ENCODE measurements at regions not wholly inside any gene's neighbourhood (a gene's known extent, or its start where the extent isn't known, plus 50 kb on each side); places are given as distances from the start of the nearest gene placed in this dataset.

- Histone ChIP-seq H3K9me3 (no peaks in the 10 kb centered on the region), H3K27me3 (no peaks in the 10 kb centered on the region), H3K4me1 (peaks cover 0 to 24% (median 0%) of the 10 kb centered on the region in 3 donors), H3K36me3 (no peaks in the 10 kb centered on the region), H3K4me3 (no peak overlapping the region), H3K27ac (no peak overlapping the region)
- ATAC-seq: no peak
- WGBS, 2 donors (ENCODE audit: low coverage in 1 of 2): 56 to 93% methylated on average over 4 to 6 of the region's 6 CpGs
- TF ChIP-seq POLR2AphosphoS5 (IDR thresholded peaks at IDR 0.05) (no peak), EP300 (IDR thresholded peaks at IDR 0.05) (no peak), CTCF (IDR thresholded peaks at IDR 0.05) (no peak), POLR2A (IDR thresholded peaks at IDR 0.05) (no peak)
Observed at GRCh38 chr2:64315291-64315960, 138.5 kb upstream of the LGALSL start.

GRCh38 chr2:64317707-64318475, 136.1 kb upstream of the LGALSL start:
- no peak for ATAC-seq
- Histone ChIP-seq H3K27me3 (no peaks in the 10 kb centered on the region), H3K4me3 (no peak overlapping the region), H3K4me1 (peaks cover 0 to 7% (median 0%) of the 10 kb centered on the region in 3 donors), H3K27ac (no peak overlapping the region), H3K36me3 (no peaks in the 10 kb centered on the region), H3K9me3 (peaks cover 0 to 7% (median 0%) of the 10 kb centered on the region in 3 donors)
- no peak for TF ChIP-seq POLR2A (IDR thresholded peaks at IDR 0.05)
- no peak for TF ChIP-seq EP300 (IDR thresholded peaks at IDR 0.05)
- no peak for TF ChIP-seq CTCF (IDR thresholded peaks at IDR 0.05)
- no peak for TF ChIP-seq POLR2AphosphoS5 (IDR thresholded peaks at IDR 0.05)
- WGBS, 2 donors (ENCODE audit: low coverage in 1 of 2): 93 to 100% methylated on average over 1 to 2 of the region's 2 CpGs

- TF ChIP-seq POLR2A (IDR thresholded peaks at IDR 0.05) (no peak), POLR2AphosphoS5 (IDR thresholded peaks at IDR 0.05) (no peak), CTCF (IDR thresholded peaks at IDR 0.05) (no peak), EP300 (IDR thresholded peaks at IDR 0.05) (no peak)
- Histone ChIP-seq H3K9me3 (peaks cover 0 to 7% (median 0%) of the 10 kb centered on the region in 3 donors), H3K27me3 (no peaks in the 10 kb centered on the region), H3K27ac (no peak overlapping the region), H3K4me3 (no peak overlapping the region), H3K4me1 (peaks cover 0 to 2% (median 0%) of the 10 kb centered on the region in 3 donors), H3K36me3 (no peaks in the 10 kb centered on the region)
- 83% methylated on average over 1 of the region's 1 CpG for WGBS, 2 donors (ENCODE audit: low coverage in 1 of 2)
- no peak for ATAC-seq
Observed at GRCh38 chr2:64318476-64318748, 135.6 kb upstream of the LGALSL start.

GRCh38 chr2:64319896-64320295, 134.1 kb upstream of the LGALSL start:
- H3K4me1 ChIP-seq: no peaks in the 10 kb centered on the region
- WGBS, 2 donors (ENCODE audit: low coverage in 1 of 2): 95 to 100% methylated on average over 2 to 3 of the region's 3 CpGs
- H3K9me3 ChIP-seq: peaks cover 0 to 7% (median 0%) of the 10 kb centered on the region in 3 donors
- TF ChIP-seq POLR2AphosphoS5 (IDR thresholded peaks at IDR 0.05) (no peak), POLR2A (IDR thresholded peaks at IDR 0.05) (no peak), CTCF (IDR thresholded peaks at IDR 0.05) (no peak), EP300 (IDR thresholded peaks at IDR 0.05) (no peak)
- no peaks in the 10 kb centered on the region for H3K36me3 ChIP-seq
- no peak for ATAC-seq
- H3K4me3 ChIP-seq: no peak overlapping the region
- no peak overlapping the region for H3K27ac ChIP-seq
- no peaks in the 10 kb centered on the region for H3K27me3 ChIP-seq

GRCh38 chr2:64322433-64322832, 131.5 kb upstream of the LGALSL start:
- TF ChIP-seq POLR2AphosphoS5 (IDR thresholded peaks at IDR 0.05): no peak
- TF ChIP-seq CTCF (IDR thresholded peaks at IDR 0.05): no peak
- TF ChIP-seq EP300 (IDR thresholded peaks at IDR 0.05): no peak
- TF ChIP-seq POLR2A (IDR thresholded peaks at IDR 0.05): no peak
- 83 to 100% methylated on average over 1 to 4 of the region's 5 CpGs for WGBS, 2 donors (ENCODE audit: low coverage in 1 of 2)
- no peak overlapping the region for H3K4me3 ChIP-seq
- no peak overlapping the region for H3K27ac ChIP-seq
- no peaks in the 10 kb centered on the region for H3K27me3 ChIP-seq
- peaks cover 0 to 6% (median 0%) of the 10 kb centered on the region in 3 donors for H3K4me1 ChIP-seq
- peaks cover 0 to 7% (median 0%) of the 10 kb centered on the region in 3 donors for H3K9me3 ChIP-seq
- ATAC-seq: no peak
- no peaks in the 10 kb centered on the region for H3K36me3 ChIP-seq

All from gastroesophageal sphincter (tissue), 4 donors.